HEK293T (cell line): ENCODE measurements at regions not wholly inside any gene's neighbourhood (a gene's known extent, or its start where the extent isn't known, plus 50 kb on each side); places are given as distances from the start of the nearest gene placed in this dataset.

Experiments
- ARNT ChIP-seq: fragments of 450-650 bp; IDR thresholded peaks from 2 replicates; pipeline ENCODE4 v1.6.1; 2017; ENCODE audit warnings: mild to moderate bottlenecking
- ELF4 ChIP-seq: fragments of 450-650 bp; IDR thresholded peaks from 2 replicates; pipeline ENCODE4 v1.6.1; 2017; ENCODE audit warnings: antibody characterized with exemption
- FOXA1 ChIP-seq: fragments of 450-650 bp; IDR thresholded peaks from 2 replicates; pipeline ENCODE4 v1.6.1; 2016; ENCODE audit warnings: mild to moderate bottlenecking
- FOXM1 ChIP-seq: fragments of 450-650 bp; IDR thresholded peaks from 2 replicates; pipeline ENCODE4 v1.6.1; 2017; ENCODE audit warnings: mild to moderate bottlenecking, borderline replicate concordance
- HDGF ChIP-seq: fragments of 450-650 bp; IDR thresholded peaks from 2 replicates; pipeline ENCODE4 v1.6.1; 2017; ENCODE audit warnings: antibody characterized with exemption, borderline replicate concordance
- NFRKB ChIP-seq: fragments of 450-650 bp; IDR thresholded peaks from 2 replicates; pipeline ENCODE4 v1.6.1; 2016; ENCODE audit warnings: mild to moderate bottlenecking, moderate library complexity
- SP1 ChIP-seq: fragments of 450-650 bp; IDR thresholded peaks from 2 replicates; pipeline ENCODE4 v1.6.1; 2017
- SUZ12 ChIP-seq: fragments of 450-650 bp; IDR thresholded peaks from 2 replicates; pipeline ENCODE4 v1.6.1; 2016; ENCODE audit warnings: mild to moderate bottlenecking
- TARDBP ChIP-seq: fragments of 450-650 bp; IDR thresholded peaks from 2 replicates; pipeline ENCODE4 v1.6.1; 2016
- ZNF384 ChIP-seq: fragments of 450-650 bp; IDR thresholded peaks from 2 replicates; pipeline ENCODE4 v1.6.1; 2016
- TF ChIP-seq, protein P1 (sequence below): fragments of 450-650 bp; IDR thresholded peaks from 2 replicates; pipeline ENCODE4 v1.6.1; 2016

DNA sequence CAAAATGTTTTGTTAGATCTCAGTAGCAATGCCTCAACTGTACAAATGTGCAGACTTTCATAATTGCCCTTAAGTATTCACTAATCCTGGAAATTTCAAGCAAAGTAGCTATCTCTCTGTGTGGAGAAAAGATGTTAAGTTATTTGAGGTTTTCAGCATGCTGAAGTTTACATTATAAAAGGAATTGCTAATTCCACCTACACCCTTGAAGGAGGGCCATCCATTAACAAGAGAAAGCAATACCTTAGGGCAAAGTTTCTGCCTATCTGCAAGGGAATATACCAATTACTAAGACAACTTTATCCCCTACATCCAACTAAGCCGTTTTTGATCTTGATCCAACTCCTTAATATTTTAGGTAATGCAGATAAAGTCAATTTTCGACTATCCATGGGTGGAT, 380.7 kb upstream of the BTBD3 start:
- no peak for TF ChIP-seq NFRKB
- no peak for TF ChIP-seq ELF4
- TF ChIP-seq FOXA1, result no peak
- no peak for TF ChIP-seq TARDBP
- TF ChIP-seq, protein P1, sequence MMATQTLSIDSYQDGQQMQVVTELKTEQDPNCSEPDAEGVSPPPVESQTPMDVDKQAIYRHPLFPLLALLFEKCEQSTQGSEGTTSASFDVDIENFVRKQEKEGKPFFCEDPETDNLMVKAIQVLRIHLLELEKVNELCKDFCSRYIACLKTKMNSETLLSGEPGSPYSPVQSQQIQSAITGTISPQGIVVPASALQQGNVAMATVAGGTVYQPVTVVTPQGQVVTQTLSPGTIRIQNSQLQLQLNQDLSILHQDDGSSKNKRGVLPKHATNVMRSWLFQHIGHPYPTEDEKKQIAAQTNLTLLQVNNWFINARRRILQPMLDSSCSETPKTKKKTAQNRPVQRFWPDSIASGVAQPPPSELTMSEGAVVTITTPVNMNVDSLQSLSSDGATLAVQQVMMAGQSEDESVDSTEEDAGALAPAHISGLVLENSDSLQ, result no peak
- no peak for TF ChIP-seq ZNF384
- no peak for TF ChIP-seq HDGF
- no peak for TF ChIP-seq SUZ12
- TF ChIP-seq SP1, result no peak
- TF ChIP-seq FOXM1, result no peak
- no peak for TF ChIP-seq ARNT
